Urinary bladder (tissue), 3 donors: ENCODE measurements at regions not wholly inside any gene's neighbourhood (a gene's known extent, or its start where the extent isn't known, plus 50 kb on each side); places are given as distances from the start of the nearest gene placed in this dataset.
"Not testable (repeated sequence)": the region's sequence is repeated elsewhere in the genome, so short reads cannot be mapped to it uniquely, and the experiment has no call there.

Experiments used
- DNase-seq: peaks from one replicate; pipeline ENCODE4 v3.0.0-alpha.2; 2015; ENCODE audit errors: extremely low spot score
- H3K27ac ChIP-seq: one replicate; pipeline ENCODE4 v1.5.1; 2013; ENCODE audit warnings: low read depth, mild to moderate bottlenecking, moderate library complexity
- H3K36me3 ChIP-seq: one replicate; pipeline ENCODE4 v1.6.1; 2013; ENCODE audit warnings: mild to moderate bottlenecking, moderate library complexity; ENCODE audit not compliant: insufficient read depth
- H3K4me1 ChIP-seq: one replicate; pipeline ENCODE4 v1.6.1; 2013; ENCODE audit warnings: mild to moderate bottlenecking, moderate library complexity; ENCODE audit not compliant: insufficient read depth
- H3K4me3 ChIP-seq: one replicate; pipeline ENCODE4 v1.5.1; 2013; ENCODE audit warnings: low read depth, low read length
- WGBS: extraction: QIAGEN DNeasy Blood & Tissue Kit; methylation state at CpG from one replicate; pipeline ENCODE4 v1.1.7; 2013; 5-methylcytosine and 5-hydroxymethylcytosine counted together
- donor health status: healthy with polysubstance abuse.
- donor health status: healthy.

DNA sequence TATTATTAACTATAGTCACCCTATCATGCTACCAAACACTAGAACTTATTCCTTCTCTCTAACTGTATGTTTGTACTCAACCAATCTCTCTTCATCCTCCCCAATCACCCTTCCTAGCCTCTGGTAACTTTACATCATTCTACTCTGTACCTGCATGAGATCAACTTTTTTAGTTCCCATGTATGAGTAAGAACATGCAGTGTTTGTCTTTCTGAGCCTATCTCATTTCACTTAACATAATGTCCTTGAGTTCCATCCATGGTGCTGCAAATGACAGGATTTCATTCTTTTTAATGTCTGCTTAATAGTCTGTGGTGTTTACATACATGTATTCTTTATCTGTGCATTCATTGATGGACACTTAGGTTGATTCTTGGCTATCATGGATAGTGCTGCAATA, 108.9 kb upstream of the RFX8 start:
- H3K4me3 ChIP-seq, result no peak overlapping the region
- no peaks in the 10 kb centered on the region for H3K4me1 ChIP-seq
- no peak overlapping the region for H3K27ac ChIP-seq
- DNase-seq, result no peak
- no peaks in the 10 kb centered on the region for H3K36me3 ChIP-seq

DNA sequence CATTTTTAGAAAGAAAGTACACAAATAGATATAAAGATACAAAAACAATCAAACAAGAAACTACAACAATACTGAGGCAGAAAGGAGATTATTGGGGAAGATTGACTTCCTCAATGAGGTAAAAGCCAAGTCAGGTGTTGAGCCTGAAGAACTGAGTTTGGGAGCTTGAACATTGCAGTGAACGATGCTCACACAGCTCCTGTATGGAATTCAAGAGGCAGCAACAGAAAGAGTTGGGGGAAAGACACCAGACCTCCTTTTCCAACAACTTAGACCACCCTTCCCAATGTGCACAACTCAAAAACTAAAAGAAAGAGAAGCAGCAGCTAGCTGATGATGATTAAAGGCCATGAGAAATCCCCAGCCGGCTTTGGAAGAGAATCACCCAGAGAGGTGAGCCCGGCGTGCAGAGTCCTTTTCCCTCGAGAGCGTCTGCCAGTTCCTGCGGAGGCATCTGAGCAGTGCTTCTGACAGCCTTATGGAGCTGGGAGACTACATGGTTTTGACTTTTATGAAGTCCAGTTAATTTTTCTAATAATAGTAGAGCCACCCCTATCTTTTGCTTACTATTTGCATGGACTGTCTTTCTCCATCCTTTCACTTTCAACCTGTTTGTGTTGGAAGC, 106.9 kb upstream of the RFX8 start:
- 84% methylated on average over 7 of the region's 7 CpGs for WGBS
- Histone ChIP-seq H3K4me3 (no peak overlapping the region), H3K4me1 (no peaks in the 10 kb centered on the region), H3K36me3 (no peaks in the 10 kb centered on the region), H3K27ac (no peak overlapping the region)
- no peak for DNase-seq

DNA sequence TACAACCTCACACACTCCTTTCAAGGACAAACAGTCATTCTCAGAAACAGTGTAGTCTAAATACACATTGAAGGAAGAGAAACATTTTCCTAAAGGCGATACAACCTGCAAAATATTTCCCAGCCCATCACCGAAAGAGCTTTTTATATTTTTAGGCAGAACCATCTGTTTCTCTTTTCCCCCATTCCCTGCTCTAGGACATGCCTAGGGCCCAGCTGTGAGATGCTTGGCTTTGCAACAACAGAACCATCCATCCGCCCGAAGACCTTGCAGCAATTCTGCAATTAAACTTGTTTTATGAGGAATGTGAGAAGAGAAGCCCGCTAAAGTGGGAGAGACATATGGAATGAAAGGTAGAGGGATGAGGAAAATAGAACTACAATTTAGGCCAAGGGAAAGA, 105.6 kb upstream of the RFX8 start:
- no peak overlapping the region for H3K27ac ChIP-seq

DNA sequence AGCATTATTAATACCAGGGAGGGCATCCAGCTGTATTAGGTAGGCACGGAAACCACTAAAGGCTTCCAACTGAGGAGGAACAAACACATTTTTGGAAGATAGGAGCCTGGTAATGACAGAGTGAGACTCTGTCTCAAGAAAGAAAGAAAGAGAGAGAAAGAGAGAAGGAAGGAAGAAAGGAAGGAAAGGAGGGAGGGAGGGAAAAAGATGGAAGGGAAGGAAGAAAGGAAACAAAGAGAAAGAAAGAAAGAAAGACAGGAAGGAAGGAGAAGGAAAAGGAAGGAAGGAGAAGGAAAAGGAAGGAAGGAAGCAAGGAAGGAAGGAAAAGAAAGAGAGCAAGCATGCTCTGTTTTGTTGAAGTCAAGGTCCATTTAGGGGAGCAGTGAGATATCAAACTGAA, 103.8 kb upstream of the RFX8 start:
- Histone ChIP-seq H3K4me3 (no peak overlapping the region), H3K36me3 (no peaks in the 10 kb centered on the region), H3K27ac (no peak overlapping the region), H3K4me1 (no peaks in the 10 kb centered on the region)
- no peak for DNase-seq
- WGBS, result 87% methylated on average over 1 of the region's 1 CpG

More for the DNA sequence above, 105.6 kb upstream of the RFX8 start:
- Histone ChIP-seq H3K4me3 (no peak overlapping the region), H3K4me1 (no peaks in the 10 kb centered on the region), H3K36me3 (no peaks in the 10 kb centered on the region)
- no peak for DNase-seq
- 85% methylated on average over 5 of the region's 5 CpGs for WGBS

DNA sequence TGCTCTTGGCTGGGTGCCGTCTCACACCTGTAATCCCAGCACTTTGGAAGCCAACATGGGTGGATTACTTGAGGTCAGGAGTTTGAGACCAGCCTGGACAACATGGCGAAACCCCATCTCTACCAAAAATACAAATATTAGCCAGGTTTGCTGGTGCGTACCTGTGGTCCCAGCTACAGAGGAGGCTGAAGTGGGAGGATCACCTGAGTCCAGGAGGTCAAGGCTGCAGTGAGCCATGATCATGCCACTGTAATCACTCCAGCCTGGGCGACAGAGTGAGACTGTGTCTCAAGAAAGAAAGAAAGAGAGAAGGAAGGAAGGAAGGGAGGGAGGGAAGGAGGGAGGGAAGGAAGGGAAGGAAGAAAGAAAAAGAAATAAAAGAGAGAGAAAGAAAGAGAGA, 103.2 kb upstream of the RFX8 start:
- WGBS, result 95% methylated on average over 4 of the region's 4 CpGs
- not testable (repeated sequence) for H3K36me3 ChIP-seq, H3K4me1 ChIP-seq

DNA sequence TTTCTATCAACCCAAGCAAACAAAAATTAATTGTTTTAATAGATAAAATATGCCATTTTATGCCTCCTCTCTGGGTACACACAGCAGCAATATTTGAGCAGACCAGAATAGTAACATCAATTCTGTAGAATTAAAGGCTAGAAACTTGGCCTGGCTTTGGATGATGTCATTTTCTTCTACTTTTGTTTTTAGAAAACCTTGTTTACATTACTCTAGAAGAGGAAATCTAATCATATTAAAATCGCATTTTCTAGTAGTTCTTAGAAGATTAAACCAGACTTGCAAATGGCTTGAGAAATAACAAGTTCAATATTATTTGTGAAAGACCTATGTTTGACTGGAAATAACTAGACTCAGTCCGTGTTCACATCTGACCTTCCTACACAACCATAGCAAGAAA, 102.3 kb upstream of the RFX8 start:
- Histone ChIP-seq H3K4me1 (no peaks in the 10 kb centered on the region), H3K36me3 (no peaks in the 10 kb centered on the region), H3K4me3 (no peak overlapping the region), H3K27ac (no peak overlapping the region)
- no peak for DNase-seq
- WGBS, result 39% methylated on average over 2 of the region's 2 CpGs

More for the DNA sequence above, 103.2 kb upstream of the RFX8 start:
- not testable (repeated sequence) for H3K27ac ChIP-seq, DNase-seq, H3K4me3 ChIP-seq

DNA sequence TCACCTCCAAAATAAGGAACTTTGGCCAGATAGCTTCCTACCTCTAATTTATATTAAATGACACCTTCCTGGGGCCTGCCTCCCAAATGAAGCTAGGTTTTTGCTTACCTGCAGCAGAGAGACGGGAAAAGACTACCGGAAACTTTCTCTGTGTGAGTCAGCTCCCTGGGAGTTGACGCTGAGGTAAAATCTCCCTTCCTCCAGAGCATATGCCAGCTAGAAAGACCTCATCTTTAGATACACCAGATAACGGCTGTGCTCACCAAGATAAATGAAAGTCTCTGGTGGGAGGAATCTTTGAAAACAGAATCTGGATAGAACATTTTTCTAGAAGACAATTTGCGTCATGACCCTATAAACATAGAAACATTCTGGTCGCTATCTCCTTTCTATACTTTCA, 99.7 kb upstream of the RFX8 start:
- Histone ChIP-seq H3K4me1 (no peaks in the 10 kb centered on the region), H3K27ac (no peak overlapping the region), H3K4me3 (no peak overlapping the region), H3K36me3 (no peaks in the 10 kb centered on the region)
- 84% methylated on average over 6 of the region's 6 CpGs for WGBS
- no peak for DNase-seq

DNA sequence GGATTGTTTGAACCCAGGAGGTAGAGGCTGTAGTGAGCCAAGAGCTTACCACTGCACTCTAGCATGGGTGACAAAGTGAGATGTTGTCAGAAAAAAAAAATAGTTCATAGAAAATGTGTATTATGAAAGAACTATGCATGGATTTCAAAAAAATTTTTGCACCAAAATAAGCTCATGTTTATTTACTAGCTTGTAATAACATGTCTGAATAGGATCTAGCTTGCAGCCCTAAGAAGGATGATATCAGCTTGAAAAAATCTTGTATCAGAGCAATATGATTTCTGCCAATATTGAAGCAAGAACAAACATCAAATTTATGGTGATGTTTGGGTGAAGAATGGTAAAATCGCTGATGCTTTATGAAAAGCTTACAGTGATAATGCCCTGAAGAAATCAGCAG, 97.0 kb upstream of the RFX8 start:
- Histone ChIP-seq H3K4me1 (no peaks in the 10 kb centered on the region), H3K4me3 (no peak overlapping the region), H3K36me3 (no peaks in the 10 kb centered on the region), H3K27ac (no peak overlapping the region)
- DNase-seq, result no peak
- 76% methylated on average over 1 of the region's 1 CpG for WGBS

DNA sequence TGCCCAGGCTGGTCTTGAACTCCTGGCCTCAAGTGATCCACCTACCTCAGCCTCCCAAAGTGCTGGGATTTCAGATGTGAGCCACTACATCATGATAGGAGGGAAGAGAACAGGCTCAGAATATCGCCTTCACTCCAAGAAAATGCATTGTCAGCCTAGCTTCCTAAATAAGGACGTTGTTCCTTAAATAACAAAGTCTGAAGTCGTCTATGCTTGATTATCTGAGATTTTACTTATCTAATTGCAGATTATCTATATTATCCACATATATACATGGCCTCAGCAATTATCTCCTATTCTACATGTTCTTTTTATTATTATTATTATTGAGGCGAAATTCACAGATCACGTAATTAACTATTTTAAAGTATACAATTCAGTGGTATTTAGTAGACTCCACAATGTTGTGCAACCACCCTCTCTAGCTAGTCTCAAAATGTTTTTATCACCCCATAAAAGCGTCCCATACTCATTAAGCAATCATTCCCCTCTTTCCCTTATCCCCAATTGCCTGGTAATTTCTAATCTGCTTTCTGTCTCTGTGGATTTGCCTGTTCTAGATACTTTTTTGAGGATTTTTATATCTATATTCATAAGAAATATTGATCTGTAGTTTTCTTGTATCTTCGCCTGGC, 95.1 kb upstream of the RFX8 start:
- H3K4me1 ChIP-seq, result peaks cover 2% of the 10 kb centered on the region
- H3K4me3 ChIP-seq, result no peak overlapping the region
- H3K27ac ChIP-seq, result no peak overlapping the region
- H3K36me3 ChIP-seq, result no peaks in the 10 kb centered on the region
- DNase-seq, result no peak
- 51% methylated on average over 7 of the region's 7 CpGs for WGBS

DNA sequence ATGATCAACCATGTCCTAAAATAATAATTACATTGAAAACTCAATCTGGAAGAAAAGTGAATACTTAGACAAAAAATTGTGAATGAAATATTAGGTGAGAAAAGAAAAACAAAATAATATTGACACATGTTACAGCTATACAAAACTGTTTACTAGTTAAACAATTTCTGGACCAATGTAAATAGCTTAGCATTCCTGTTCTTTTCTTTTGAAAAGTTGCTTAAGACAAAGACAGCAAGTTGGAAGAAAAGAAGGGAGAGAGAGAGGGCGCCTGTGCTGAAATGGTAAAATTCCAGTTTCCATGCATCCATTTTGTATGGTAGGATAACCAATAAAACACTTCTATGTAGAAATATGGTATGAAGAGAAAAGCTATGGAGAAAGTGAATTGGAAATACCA, 94.1 kb upstream of the RFX8 start:
- Histone ChIP-seq H3K4me1 (peaks cover 2% of the 10 kb centered on the region), H3K27ac (no peak overlapping the region), H3K4me3 (no peak overlapping the region), H3K36me3 (no peaks in the 10 kb centered on the region)
- 94% methylated on average over 1 of the region's 1 CpG for WGBS
- no peak for DNase-seq

DNA sequence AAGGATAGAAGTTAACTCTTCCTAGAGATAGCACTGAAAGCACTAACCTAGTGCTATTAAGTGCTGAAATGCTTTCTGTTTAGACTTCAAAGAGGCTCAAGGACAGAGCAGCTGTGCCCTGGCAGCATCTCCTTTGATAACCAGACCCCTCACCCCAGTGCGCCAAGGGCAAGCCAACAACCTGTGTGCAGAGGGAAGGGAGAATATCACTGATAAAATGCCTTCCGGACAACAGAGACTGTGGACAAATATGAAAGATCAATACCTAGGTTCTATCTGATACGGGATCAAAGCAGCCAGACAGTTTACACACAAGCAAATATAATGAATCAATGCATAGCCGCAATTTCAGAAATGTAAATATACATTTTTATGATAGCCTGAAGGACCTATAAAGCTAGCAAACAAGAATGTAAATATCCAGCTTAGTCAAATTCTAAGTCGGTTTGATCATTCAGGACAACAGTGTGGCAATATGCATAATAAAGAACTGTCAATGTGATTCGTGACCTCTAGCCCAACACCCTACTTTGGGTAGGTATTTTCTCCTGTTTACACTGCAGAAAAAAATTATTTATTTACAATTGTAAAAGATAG, 91.8 kb upstream of the RFX8 start:
- Histone ChIP-seq H3K4me1 (peaks cover 2% of the 10 kb centered on the region), H3K36me3 (no peaks in the 10 kb centered on the region), H3K4me3 (no peak overlapping the region), H3K27ac (no peak overlapping the region)
- DNase-seq, result no peak
- WGBS, result 58% methylated on average over 6 of the region's 6 CpGs

DNA sequence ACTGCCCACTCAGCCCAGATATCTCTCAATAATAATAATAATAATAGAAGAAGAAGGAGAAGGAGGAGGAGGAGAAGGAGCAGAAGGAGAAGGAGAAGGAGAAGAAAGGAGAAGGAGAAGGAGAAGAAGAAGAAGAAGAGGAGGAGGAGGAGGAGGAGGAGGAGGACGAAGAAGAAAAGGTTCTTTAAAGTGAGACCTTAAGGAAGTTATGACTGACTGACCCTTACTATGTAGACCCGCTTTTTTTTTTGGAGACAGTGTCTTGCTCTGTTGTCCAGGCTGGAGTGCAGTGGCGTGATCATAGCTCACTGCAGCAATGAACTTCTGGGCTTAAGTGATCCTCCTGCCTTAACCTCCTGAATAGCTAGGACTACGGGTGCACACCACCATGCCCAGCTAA, 88.9 kb upstream of the RFX8 start:
- Histone ChIP-seq H3K4me1 (peaks cover 2% of the 10 kb centered on the region), H3K36me3 (no peaks in the 10 kb centered on the region), H3K4me3 (no peak overlapping the region), H3K27ac (no peak overlapping the region)
- 97% methylated on average over 4 of the region's 4 CpGs for WGBS
- no peak for DNase-seq

DNA sequence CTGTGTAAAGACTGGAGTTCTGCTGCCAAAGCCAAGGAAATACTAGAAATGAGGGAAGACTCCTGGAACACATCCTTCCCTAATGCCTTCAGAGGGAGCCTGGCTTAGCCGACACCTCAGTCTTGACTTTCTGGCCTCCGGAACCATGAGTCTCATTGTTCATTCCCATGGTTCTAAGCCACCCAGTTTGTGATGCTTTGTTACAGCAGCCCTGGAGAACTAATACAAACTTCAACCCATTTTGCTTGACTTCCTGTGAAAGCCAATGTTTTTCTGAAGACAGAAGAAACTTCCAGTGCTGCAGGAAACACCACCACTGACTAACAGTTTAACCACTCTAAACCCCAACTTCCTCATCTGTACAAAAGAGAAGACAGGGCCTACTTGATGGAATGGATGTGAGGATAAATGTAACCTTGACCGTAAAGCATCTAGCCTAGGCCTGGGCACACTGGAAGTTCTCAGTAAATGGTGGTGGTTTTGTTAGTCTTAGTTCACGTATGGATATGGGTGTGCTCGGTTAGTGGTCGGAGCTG, 85.9 kb upstream of the RFX8 start:
- Histone ChIP-seq H3K4me3 (no peak overlapping the region), H3K36me3 (no peaks in the 10 kb centered on the region), H3K27ac (no peak overlapping the region), H3K4me1 (no peaks in the 10 kb centered on the region)
- no peak for DNase-seq
- 97% methylated on average over 6 of the region's 6 CpGs for WGBS

DNA sequence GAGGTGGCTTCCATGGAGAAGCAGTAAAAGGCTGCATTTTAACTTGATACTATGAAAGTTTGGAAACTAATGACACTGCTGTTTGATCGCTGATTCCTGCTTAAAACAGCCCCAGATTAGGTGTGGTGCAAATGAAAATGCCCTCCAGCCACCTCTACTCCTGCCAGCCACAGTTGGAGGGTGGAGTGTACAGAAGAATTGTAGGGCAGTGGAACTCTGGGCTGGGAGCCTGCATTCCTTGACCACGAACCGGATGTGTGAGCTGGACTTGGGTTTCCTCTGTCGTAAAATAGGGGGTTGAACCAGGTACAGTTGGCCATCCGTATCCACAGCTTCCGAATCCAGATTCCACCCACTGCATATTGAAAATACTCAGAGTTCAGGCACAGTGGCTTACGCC, 84.6 kb upstream of the RFX8 start:
- H3K4me3 ChIP-seq, result no peak overlapping the region
- DNase-seq, result no peak
- H3K36me3 ChIP-seq, result no peaks in the 10 kb centered on the region
- H3K4me1 ChIP-seq, result no peaks in the 10 kb centered on the region
- 47% methylated on average over 7 of the region's 7 CpGs for WGBS
- H3K27ac ChIP-seq, result no peak overlapping the region
